ENCODE measurements at regions not wholly inside any gene's neighbourhood (a gene's known extent, or its start where the extent isn't known, plus 50 kb on each side); places are given as distances from the start of the nearest gene placed in this dataset.

- no TSS peak for BruUV-seq (replicated peaks)
- no peaks in the 10 kb centered on the region for H3K9me3 ChIP-seq (ENCODE audit: control insufficient read depth, insufficient read depth, low read depth, low read length)
- no peaks in the 10 kb centered on the region for H3K4me1 ChIP-seq (ENCODE audit: control insufficient read depth, insufficient read depth, low read length)
- H3K27me3 ChIP-seq (ENCODE audit: control insufficient read depth, insufficient read depth, low read length), result peaks cover 9% of the 10 kb centered on the region
- in situ Hi-C loops (cut with HindIII; ENCODE audit: low pct_unique_long_range_greater_than_20kb, low sequenced_read_pairs) (no loop called here), intact Hi-C loops (cut with micrococcal nuclease; ENCODE audit: unreplicated experiment) (no loop called here)
- H3K36me3 ChIP-seq (ENCODE audit: control insufficient read depth, insufficient read depth, low read length), result no peaks in the 10 kb centered on the region
- no peak overlapping the region for H3K27ac ChIP-seq (ENCODE audit: low read length)
- ChIA-PET POLR2A (no interaction called here), CTCF (no interaction called here)
- ATAC-seq (no peak), DNase-seq (ENCODE audit: low read depth, low spot score) (no peak)
- TF ChIP-seq TCF7L2 (IDR thresholded peaks at IDR 0.05; ENCODE audit: low read depth, low read length) (no peak), SIN3A (IDR thresholded peaks at IDR 0.05; ENCODE audit: borderline replicate concordance, insufficient read depth, low read depth, low read length) (no peak), POLR2AphosphoS5 (IDR thresholded peaks at IDR 0.05; ENCODE audit: low read depth, low read length) (no peak), REST (IDR thresholded peaks at IDR 0.05; ENCODE audit: insufficient read depth in 1 of 2, low read depth in 2 of 2, low read length in 1 of 2) (no peak), CTCF (IDR thresholded peaks at IDR 0.05) (no peak)
- H3K4me3 ChIP-seq (ENCODE audit: low read depth in 2 of 2, low read length in 2 of 2), result no peak overlapping the region
Observed at GRCh38 chr11:19519353-19519752, 193.3 kb upstream of the NAV2 start.

- Histone ChIP-seq H3K27ac (ENCODE audit: low read length) (no peak overlapping the region), H3K4me1 (ENCODE audit: control insufficient read depth, insufficient read depth, low read length) (no peaks in the 10 kb centered on the region), H3K27me3 (ENCODE audit: control insufficient read depth, insufficient read depth, low read length) (peaks cover 52% of the 10 kb centered on the region), H3K4me3 (ENCODE audit: low read depth in 2 of 2, low read length in 2 of 2) (no peak overlapping the region), H3K9me3 (ENCODE audit: control insufficient read depth, insufficient read depth, low read depth, low read length) (no peaks in the 10 kb centered on the region), H3K36me3 (ENCODE audit: control insufficient read depth, insufficient read depth, low read length) (no peaks in the 10 kb centered on the region)
- BruUV-seq (replicated peaks), result no TSS peak
- ChIA-PET CTCF (no interaction called here), POLR2A (no interaction called here)
- ATAC-seq (no peak), DNase-seq (ENCODE audit: low read depth, low spot score) (no peak)
- intact Hi-C loops (cut with micrococcal nuclease; ENCODE audit: unreplicated experiment), result no loop called here
- in situ Hi-C loops (cut with HindIII; ENCODE audit: low pct_unique_long_range_greater_than_20kb, low sequenced_read_pairs), result no loop called here
- TF ChIP-seq SIN3A (IDR thresholded peaks at IDR 0.05; ENCODE audit: borderline replicate concordance, insufficient read depth, low read depth, low read length) (no peak), REST (IDR thresholded peaks at IDR 0.05; ENCODE audit: insufficient read depth in 1 of 2, low read depth in 2 of 2, low read length in 1 of 2) (no peak), TCF7L2 (IDR thresholded peaks at IDR 0.05; ENCODE audit: low read depth, low read length) (no peak), POLR2AphosphoS5 (IDR thresholded peaks at IDR 0.05; ENCODE audit: low read depth, low read length) (no peak), CTCF (IDR thresholded peaks at IDR 0.05) (no peak)
Observed at GRCh38 chr11:19513253-19513652, 199.4 kb upstream of the NAV2 start.
